ENCODE measurements at regions not wholly inside any gene's neighbourhood (a gene's known extent, or its start where the extent isn't known, plus 50 kb on each side); places are given as distances from the start of the nearest gene placed in this dataset.

- TF ChIP-seq CTCF (IDR thresholded peaks at IDR 0.05): no peak
- TF ChIP-seq POLR2A (IDR thresholded peaks at IDR 0.05): no peak
Observed at GRCh38 chr21:38179511-38179910, 77.3 kb upstream of the KCNJ15 start.
